ENCODE measurements at regions not wholly inside any gene's neighbourhood (a gene's known extent, or its start where the extent isn't known, plus 50 kb on each side); places are given as distances from the start of the nearest gene placed in this dataset.

DNA sequence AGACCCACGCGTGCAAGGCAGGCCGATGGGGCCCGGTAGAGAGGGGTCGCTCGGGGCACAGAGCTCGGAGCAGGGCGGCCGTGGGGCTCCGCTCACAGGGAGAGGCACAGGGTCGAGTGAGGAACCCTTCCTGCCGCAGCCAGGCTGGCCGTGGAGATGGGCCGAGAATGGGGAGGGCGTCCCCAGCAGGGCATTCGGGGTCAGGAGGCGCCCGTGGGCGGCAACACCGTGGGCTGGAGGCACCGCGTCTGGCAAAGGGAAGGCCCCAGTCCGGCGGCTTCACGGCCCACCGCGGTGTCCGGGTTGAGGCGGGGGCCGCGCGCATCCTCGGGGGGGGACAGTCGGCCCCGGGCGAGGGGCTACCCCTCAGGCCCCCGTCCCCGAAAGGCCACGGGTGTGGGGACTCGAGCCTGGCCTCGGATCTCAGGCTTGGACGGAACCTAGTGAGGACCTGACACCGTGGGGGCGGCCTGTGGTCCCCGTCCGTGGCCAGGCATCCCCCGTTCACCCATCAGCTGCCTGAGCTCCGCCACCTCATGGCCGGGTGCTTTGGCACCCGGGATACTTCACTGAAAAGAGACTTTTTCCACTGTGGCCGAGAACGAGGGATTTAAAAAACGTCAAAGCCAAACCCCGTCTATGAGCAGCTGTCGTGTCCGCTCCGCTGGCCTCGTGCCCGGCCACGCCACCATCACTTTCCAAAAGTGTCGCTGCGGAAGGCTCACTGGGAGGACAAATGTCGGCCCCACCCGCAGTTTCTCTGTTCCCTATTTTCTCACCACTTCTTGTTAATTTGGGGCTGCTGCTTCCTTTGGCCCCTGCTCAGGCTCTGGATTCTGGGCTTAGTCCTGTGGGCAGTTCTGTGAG, 73.6 kb downstream of the METRNL start:
- Histone ChIP-seq H2AFZ (no peak overlapping the region), H3K27ac (no peak overlapping the region)
- TF ChIP-seq EZH2phosphoT487 (IDR thresholded peaks at IDR 0.05; ENCODE audit: insufficient read depth, low read depth), result no peak
- TF ChIP-seq EZH2 (IDR thresholded peaks at IDR 0.05; ENCODE audit: insufficient read depth, poor library complexity, severe bottlenecking), result no peak

DNA sequence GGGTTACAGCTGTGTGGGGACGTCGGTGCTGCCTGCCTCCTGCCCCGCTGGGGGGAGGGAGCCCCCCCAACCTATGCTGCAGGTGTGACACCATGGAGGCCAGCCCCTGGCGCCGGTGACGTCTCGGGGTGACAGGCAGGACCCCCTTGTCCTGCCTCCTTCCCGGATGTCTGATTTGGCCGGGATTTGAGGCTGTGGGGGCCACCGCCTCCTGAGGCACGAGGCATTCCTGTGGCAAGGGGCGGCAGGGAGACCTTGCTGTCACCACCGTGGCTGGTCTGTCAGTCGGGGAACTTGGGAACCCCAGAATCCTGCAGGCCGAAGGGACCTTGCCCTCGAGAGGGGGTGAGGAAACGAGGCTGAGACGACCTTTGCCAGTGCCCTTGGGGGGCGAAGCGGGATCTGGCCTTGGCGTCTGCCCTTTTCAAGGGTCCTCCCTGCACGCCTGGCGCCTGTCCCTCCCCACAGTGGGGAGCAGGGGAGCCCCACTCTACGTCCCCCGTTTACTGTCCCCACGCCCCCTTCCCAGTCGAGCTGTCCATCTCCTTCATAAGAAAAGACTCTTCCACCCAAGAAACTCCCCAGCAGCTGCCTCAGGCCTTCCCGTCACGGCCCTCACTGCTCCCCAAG, 74.4 kb downstream of the METRNL start:
- H2AFZ ChIP-seq, result no peak overlapping the region
- no peak for TF ChIP-seq EZH2phosphoT487 (IDR thresholded peaks at IDR 0.05; ENCODE audit: insufficient read depth, low read depth)
- TF ChIP-seq EZH2 (IDR thresholded peaks at IDR 0.05; ENCODE audit: insufficient read depth, poor library complexity, severe bottlenecking), result no peak
- H3K9me3 ChIP-seq (ENCODE audit: low read depth), result no peaks in the 10 kb centered on the region
- peaks cover 21% of the 10 kb centered on the region for H3F3A ChIP-seq (ENCODE audit: insufficient read depth)
- no peak overlapping the region for H3K9ac ChIP-seq
- no peak overlapping the region for H3K4me3 ChIP-seq
- in situ Hi-C loops (cut with MboI), result no loop called here
- H3K79me2 ChIP-seq (ENCODE audit: insufficient read depth), result no peaks in the 10 kb centered on the region
- H3K27me3 ChIP-seq (replicated peaks; ENCODE audit: insufficient read depth), result no peaks in the 10 kb centered on the region
- peaks cover 16% of the 10 kb centered on the region for H3K4me1 ChIP-seq (ENCODE audit: insufficient read depth)
- no peaks in the 10 kb centered on the region for H3K36me3 ChIP-seq (ENCODE audit: low read depth)
- H3K9me2 ChIP-seq (ENCODE audit: insufficient read depth), result no peaks in the 10 kb centered on the region
- no peaks in the 10 kb centered on the region for H4K20me1 ChIP-seq (ENCODE audit: insufficient read depth)
- no peak for DNase-seq
- no peak overlapping the region for H3K4me2 ChIP-seq (ENCODE audit: unreplicated experiment)
- WGBS, 2 experiments (ENCODE audit: low coverage in 1 of 2, low lambda C conversion rate in 2 of 2, missing lambda C conversion rate in 2 of 2), result 87 to 95% methylated on average over 25 to 29 of the region's 29 CpGs
- H3K27ac ChIP-seq, result no peak overlapping the region

More for the DNA sequence above, 73.6 kb downstream of the METRNL start:
- H3F3A ChIP-seq (ENCODE audit: insufficient read depth), result peaks cover 21% of the 10 kb centered on the region
- no peak for DNase-seq
- H3K36me3 ChIP-seq (ENCODE audit: low read depth), result no peaks in the 10 kb centered on the region
- no peaks in the 10 kb centered on the region for H3K9me2 ChIP-seq (ENCODE audit: insufficient read depth)
- H3K4me1 ChIP-seq (ENCODE audit: insufficient read depth), result peaks cover 16% of the 10 kb centered on the region
- no peak overlapping the region for H3K4me3 ChIP-seq
- in situ Hi-C loops (cut with MboI), result no loop called here
- H3K4me2 ChIP-seq (ENCODE audit: unreplicated experiment), result no peak overlapping the region
- WGBS, 2 experiments (ENCODE audit: low coverage in 1 of 2, low lambda C conversion rate in 2 of 2, missing lambda C conversion rate in 2 of 2), result 81% methylated on average over 44 to 63 of the region's 64 CpGs
- no peaks in the 10 kb centered on the region for H3K27me3 ChIP-seq (replicated peaks; ENCODE audit: insufficient read depth)
- no peaks in the 10 kb centered on the region for H4K20me1 ChIP-seq (ENCODE audit: insufficient read depth)
- no peaks in the 10 kb centered on the region for H3K79me2 ChIP-seq (ENCODE audit: insufficient read depth)
- H3K9ac ChIP-seq, result no peak overlapping the region
- no peaks in the 10 kb centered on the region for H3K9me3 ChIP-seq (ENCODE audit: low read depth)

DNA sequence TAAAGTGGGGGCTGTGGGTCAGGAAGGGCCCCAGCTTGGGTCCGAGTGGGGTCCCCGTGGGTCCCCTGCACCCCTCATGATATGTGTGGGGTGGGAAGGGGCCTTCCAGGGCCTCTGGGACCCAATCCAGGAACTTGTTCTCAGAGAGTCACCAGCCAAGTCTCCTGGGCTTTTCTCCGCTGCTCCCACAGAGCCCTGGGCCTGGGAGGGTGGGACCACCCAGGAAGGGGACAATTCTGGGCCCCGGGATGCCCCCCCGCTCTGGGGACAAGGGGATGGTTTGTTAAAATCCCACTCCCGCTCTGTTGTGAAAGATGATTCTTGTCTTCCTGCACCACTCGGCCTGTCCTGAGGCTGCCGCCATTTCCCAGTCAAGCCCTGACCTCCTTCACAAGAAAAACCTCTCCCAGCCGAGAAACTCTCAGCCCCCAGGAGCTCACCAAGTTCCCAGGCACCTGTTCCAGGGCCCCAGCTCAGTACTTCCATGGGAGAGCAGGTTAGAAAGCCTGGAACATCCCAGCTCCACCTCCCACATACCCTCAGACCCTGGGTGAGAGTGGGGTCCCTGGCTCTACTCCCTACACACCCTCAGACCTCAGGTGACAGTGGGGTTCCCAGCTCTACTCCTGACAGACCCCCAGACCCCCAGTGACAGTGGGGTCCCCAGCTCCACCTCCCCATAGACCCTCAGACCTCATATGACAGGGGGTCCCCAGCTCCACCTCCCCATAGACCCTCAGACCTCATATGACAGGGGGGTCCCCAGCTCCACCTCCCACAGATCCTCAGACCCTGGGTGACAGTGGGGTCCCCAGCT, 75.1 kb downstream of the METRNL start:
- no peak overlapping the region for H3K4me3 ChIP-seq
- no peak overlapping the region for H2AFZ ChIP-seq
- peaks cover 16% of the 10 kb centered on the region for H3K4me1 ChIP-seq (ENCODE audit: insufficient read depth)
- H4K20me1 ChIP-seq (ENCODE audit: insufficient read depth), result no peaks in the 10 kb centered on the region
- peak overlapping the region; percentile 86 for H3K9ac ChIP-seq
- peaks cover 21% of the 10 kb centered on the region for H3F3A ChIP-seq (ENCODE audit: insufficient read depth)
- H3K79me2 ChIP-seq (ENCODE audit: insufficient read depth), result no peaks in the 10 kb centered on the region
- 73 to 75% methylated on average over 9 of the region's 9 CpGs for WGBS, 2 experiments (ENCODE audit: low coverage in 1 of 2, low lambda C conversion rate in 2 of 2, missing lambda C conversion rate in 2 of 2)
- peak overlapping the region; percentile 71 for H3K4me2 ChIP-seq (ENCODE audit: unreplicated experiment)
- H3K27me3 ChIP-seq (replicated peaks; ENCODE audit: insufficient read depth), result no peaks in the 10 kb centered on the region
- no peaks in the 10 kb centered on the region for H3K36me3 ChIP-seq (ENCODE audit: low read depth)
- no peaks in the 10 kb centered on the region for H3K9me3 ChIP-seq (ENCODE audit: low read depth)
- no peak for DNase-seq
- TF ChIP-seq EZH2 (IDR thresholded peaks at IDR 0.05; ENCODE audit: insufficient read depth, poor library complexity, severe bottlenecking) (no peak), EZH2phosphoT487 (IDR thresholded peaks at IDR 0.05; ENCODE audit: insufficient read depth, low read depth) (no peak)
- no peaks in the 10 kb centered on the region for H3K9me2 ChIP-seq (ENCODE audit: insufficient read depth)
- in situ Hi-C loops (cut with MboI), result no loop called here
- H3K27ac ChIP-seq, result peak overlapping the region; percentile 99

Measured in GM23248 (cell line).